ENCODE measurements at regions not wholly inside any gene's neighbourhood (a gene's known extent, or its start where the extent isn't known, plus 50 kb on each side); places are given as distances from the start of the nearest gene placed in this dataset.

- no peak for DNase-seq
Observed at GRCh38 chr10:88116971-88117626, 253.7 kb downstream of the PTEN start.

GRCh38 chr10:88117869-88118632, 254.6 kb downstream of the PTEN start:
- in situ Hi-C loops (cut with HindIII; ENCODE audit: low pct_ligation_motif_present, low pct_unique_long_range_greater_than_20kb, low sequenced_read_pairs), result loop anchor here (10.0 kb wide), 1 partner anchor 243 kb away; no protein-coding TSS in a partner anchor
- DNase-seq, result peak; percentile 43

More at GRCh38 chr10:88116971-88117626, 253.7 kb downstream of the PTEN start:
- in situ Hi-C loops (cut with HindIII; ENCODE audit: low pct_ligation_motif_present, low pct_unique_long_range_greater_than_20kb, low sequenced_read_pairs), result loop anchor here (10.0 kb wide), 1 partner anchor 242 kb away; no protein-coding TSS in a partner anchor

- no peak for DNase-seq
- in situ Hi-C loops (cut with HindIII; ENCODE audit: low pct_ligation_motif_present, low pct_unique_long_range_greater_than_20kb, low sequenced_read_pairs), result loop anchor here (10.0 kb wide), 1 partner anchor 244 kb away; no protein-coding TSS in a partner anchor
Observed at GRCh38 chr10:88118729-88119128, 255.3 kb downstream of the PTEN start.

GRCh38 chr10:88119160-88119559, 255.7 kb downstream of the PTEN start:
- in situ Hi-C loops (cut with HindIII; ENCODE audit: low pct_ligation_motif_present, low pct_unique_long_range_greater_than_20kb, low sequenced_read_pairs), result loop anchor here (10.0 kb wide), 1 partner anchor 244 kb away; no protein-coding TSS in a partner anchor
- no peak for DNase-seq

- DNase-seq, result no peak
- in situ Hi-C loops (cut with HindIII; ENCODE audit: low pct_ligation_motif_present, low pct_unique_long_range_greater_than_20kb, low sequenced_read_pairs), result no loop called here
Observed at GRCh38 chr10:88120075-88120474, 256.6 kb downstream of the PTEN start.

GRCh38 chr10:88120599-88121333, 257.3 kb downstream of the PTEN start:
- in situ Hi-C loops (cut with HindIII; ENCODE audit: low pct_ligation_motif_present, low pct_unique_long_range_greater_than_20kb, low sequenced_read_pairs), result no loop called here
- no peak for DNase-seq

- in situ Hi-C loops (cut with HindIII; ENCODE audit: low pct_ligation_motif_present, low pct_unique_long_range_greater_than_20kb, low sequenced_read_pairs), result no loop called here
- DNase-seq, result no peak
Observed at GRCh38 chr10:88121361-88121760, 257.9 kb downstream of the PTEN start.

- in situ Hi-C loops (cut with HindIII; ENCODE audit: low pct_ligation_motif_present, low pct_unique_long_range_greater_than_20kb, low sequenced_read_pairs), result no loop called here
- DNase-seq, result no peak
Observed at GRCh38 chr10:88122145-88122544, 258.7 kb downstream of the PTEN start.

GRCh38 chr10:88122576-88122975, 259.2 kb downstream of the PTEN start:
- no peak for DNase-seq
- in situ Hi-C loops (cut with HindIII; ENCODE audit: low pct_ligation_motif_present, low pct_unique_long_range_greater_than_20kb, low sequenced_read_pairs), result no loop called here

GRCh38 chr10:88125766-88126165, 262.3 kb downstream of the PTEN start:
- in situ Hi-C loops (cut with HindIII; ENCODE audit: low pct_ligation_motif_present, low pct_unique_long_range_greater_than_20kb, low sequenced_read_pairs), result no loop called here
- DNase-seq, result no peak

- no peak for DNase-seq
- in situ Hi-C loops (cut with HindIII; ENCODE audit: low pct_ligation_motif_present, low pct_unique_long_range_greater_than_20kb, low sequenced_read_pairs), result no loop called here
Observed at GRCh38 chr10:88126699-88127098, 263.3 kb downstream of the PTEN start.

- in situ Hi-C loops (cut with HindIII; ENCODE audit: low pct_ligation_motif_present, low pct_unique_long_range_greater_than_20kb, low sequenced_read_pairs), result no loop called here
- DNase-seq, result no peak
Observed at GRCh38 chr10:88127269-88127668, 263.8 kb downstream of the PTEN start.

- in situ Hi-C loops (cut with HindIII; ENCODE audit: low pct_ligation_motif_present, low pct_unique_long_range_greater_than_20kb, low sequenced_read_pairs), result no loop called here
- DNase-seq, result no peak
Observed at GRCh38 chr10:88127766-88128165, 264.3 kb downstream of the PTEN start.

GRCh38 chr10:88129013-88129412, 265.6 kb downstream of the PTEN start:
- no peak for DNase-seq
- in situ Hi-C loops (cut with HindIII; ENCODE audit: low pct_ligation_motif_present, low pct_unique_long_range_greater_than_20kb, low sequenced_read_pairs), result no loop called here

GRCh38 chr10:88130912-88131311, 267.5 kb downstream of the PTEN start:
- in situ Hi-C loops (cut with HindIII; ENCODE audit: low pct_ligation_motif_present, low pct_unique_long_range_greater_than_20kb, low sequenced_read_pairs), result no loop called here
- no peak for DNase-seq

GRCh38 chr10:88131511-88132139, 268.2 kb downstream of the PTEN start:
- in situ Hi-C loops (cut with HindIII; ENCODE audit: low pct_ligation_motif_present, low pct_unique_long_range_greater_than_20kb, low sequenced_read_pairs), result no loop called here
- DNase-seq, result no peak

GRCh38 chr10:88136712-88137111, 273.3 kb downstream of the PTEN start:
- in situ Hi-C loops (cut with HindIII; ENCODE audit: low pct_ligation_motif_present, low pct_unique_long_range_greater_than_20kb, low sequenced_read_pairs), result no loop called here
- DNase-seq, result no peak

GRCh38 chr10:88138319-88138848, 275.0 kb downstream of the PTEN start:
- in situ Hi-C loops (cut with HindIII; ENCODE audit: low pct_ligation_motif_present, low pct_unique_long_range_greater_than_20kb, low sequenced_read_pairs), result no loop called here
- DNase-seq, result no peak

All from ACHN (cell line).